Neural cell (in vitro differentiated cells): ENCODE measurements at regions not wholly inside any gene's neighbourhood (a gene's known extent, or its start where the extent isn't known, plus 50 kb on each side); places are given as distances from the start of the nearest gene placed in this dataset.

Experiments used
- H2AFZ ChIP-seq: fragments of 200-600, 300-800 bp; sonication (generic), shearing (Covaris generic); 2 replicates; pipeline ENCODE4 v1.6.0; 2014; ENCODE audit warnings: low read depth, mild to moderate bottlenecking, antibody characterized with exemption, low read length, moderate library complexity
- H3F3A ChIP-seq: fragments of 200-600 bp; shearing (Covaris generic); 2 replicates; pipeline ENCODE4 v1.6.1; 2016; ENCODE audit warnings: mild to moderate bottlenecking, moderate library complexity, mixed read lengths, antibody characterized with exemption, low read length; ENCODE audit not compliant: insufficient read depth, poor library complexity, severe bottlenecking
- H3K27ac ChIP-seq: fragments of 200-600, 300-800 bp; sonication (generic), shearing (Covaris generic); 2 replicates; pipeline ENCODE4 v1.5.1; 2014; ENCODE audit warnings: mild to moderate bottlenecking, low read length, moderate library complexity
- H3K27me3 ChIP-seq: fragments of 300-800, 200-600 bp; sonication (generic), shearing (Covaris generic); 2 replicates; pipeline ENCODE4 v1.6.0; 2014; ENCODE audit warnings: mild to moderate bottlenecking, low read depth, low read length, moderate library complexity; ENCODE audit not compliant: insufficient read depth
- H3K36me3 ChIP-seq: fragments of 300-800, 200-600 bp; sonication (generic), shearing (Covaris generic); 2 replicates; pipeline ENCODE4 v1.5.1; 2014; ENCODE audit warnings: mild to moderate bottlenecking, antibody characterized with exemption, low read length, moderate library complexity; ENCODE audit not compliant: insufficient read depth
- H3K4me2 ChIP-seq: fragments of 300-800, 200-600 bp; sonication (generic), shearing (Covaris generic); 2 replicates; pipeline ENCODE4 v1.6.0; 2014; ENCODE audit warnings: mild to moderate bottlenecking, low read length
- H3K4me3 ChIP-seq: fragments of 300-800, 200-600 bp; sonication (generic), shearing (Covaris generic); 2 replicates; pipeline ENCODE4 v1.5.1; 2014; ENCODE audit warnings: mild to moderate bottlenecking, low read length, moderate library complexity
- H3K79me2 ChIP-seq: fragments of 200-600 bp; shearing (Covaris generic); replicated peaks from 2 replicates; pipeline ENCODE4 v1.6.0; 2014; ENCODE audit warnings: mild to moderate bottlenecking, low read length, moderate library complexity; ENCODE audit not compliant: insufficient read depth
- H3K9ac ChIP-seq: fragments of 300-800, 200-600 bp; sonication (generic), shearing (Covaris generic); 2 replicates; pipeline ENCODE4 v1.6.1; 2016; ENCODE audit warnings: mild to moderate bottlenecking, low read length, mixed read lengths
- H3K9me2 ChIP-seq: fragments of 200-600 bp; shearing (Covaris generic); 2 replicates; pipeline ENCODE4 v1.6.1; 2016; ENCODE audit warnings: mild to moderate bottlenecking, low read length, mixed read lengths; ENCODE audit not compliant: insufficient read depth
- H3K9me3 ChIP-seq: fragments of 200-600, 300-800 bp; sonication (generic), shearing (Covaris generic); 2 replicates; pipeline ENCODE4 v1.6.1; 2016; ENCODE audit warnings: mild to moderate bottlenecking, mixed run types, low read length, moderate library complexity, mixed read lengths
- H4K20me1 ChIP-seq: fragments of 200-600 bp; shearing (Covaris generic); 2 replicates; pipeline ENCODE4 v1.6.1; 2016; ENCODE audit warnings: mild to moderate bottlenecking, mixed run types; ENCODE audit not compliant: insufficient read depth
- CTCF ChIP-seq: fragments of 450-650 bp; IDR thresholded peaks from 2 replicates; pipeline ENCODE4 v1.5.1; 2014; ENCODE audit warnings: antibody characterized with exemption, mild to moderate bottlenecking, moderate library complexity; ENCODE audit not compliant: poor library complexity, severe bottlenecking
- EP300 ChIP-seq: fragments of 450-650 bp; conservative IDR thresholded peaks from 2 replicates; pipeline ENCODE4 v1.6.1; 2014; ENCODE audit warnings: antibody characterized with exemption, mild to moderate bottlenecking, moderate library complexity; ENCODE audit not compliant: poor library complexity, severe bottlenecking
- EZH2 ChIP-seq: fragments of 200-600, 300-800 bp; shearing (Covaris generic), sonication (generic); IDR thresholded peaks from 2 replicates; pipeline ENCODE4 v1.6.1; 2014; ENCODE audit warnings: antibody characterized with exemption, low read length, borderline replicate concordance, mild to moderate bottlenecking; ENCODE audit not compliant: insufficient read depth, poor library complexity, severe bottlenecking
- MXI1 ChIP-seq: fragments of 450-650 bp; conservative IDR thresholded peaks from 2 replicates; pipeline ENCODE4 v1.6.1; 2014; ENCODE audit warnings: antibody characterized with exemption, mild to moderate bottlenecking; ENCODE audit not compliant: poor library complexity, severe bottlenecking
- POLR2AphosphoS5 ChIP-seq: IDR thresholded peaks from 2 replicates; pipeline ENCODE4 v1.6.1; 2012
- RAD21 ChIP-seq: fragments of 450-650 bp; conservative IDR thresholded peaks from 2 replicates; pipeline ENCODE4 v1.6.1; 2014; ENCODE audit warnings: antibody characterized with exemption, mild to moderate bottlenecking, moderate library complexity
- REST ChIP-seq: IDR thresholded peaks from 2 replicates; pipeline ENCODE4 v1.6.1; 2012; ENCODE audit warnings: borderline replicate concordance
- SMC3 ChIP-seq: fragments of 450-650 bp; conservative IDR thresholded peaks from 2 replicates; pipeline ENCODE4 v1.6.1; 2014; ENCODE audit warnings: antibody characterized with exemption, mild to moderate bottlenecking, moderate library complexity; ENCODE audit not compliant: poor library complexity
- TAF1 ChIP-seq: IDR thresholded peaks from 2 replicates; pipeline ENCODE4 v1.6.1; 2012; ENCODE audit warnings: low read depth

DNA sequence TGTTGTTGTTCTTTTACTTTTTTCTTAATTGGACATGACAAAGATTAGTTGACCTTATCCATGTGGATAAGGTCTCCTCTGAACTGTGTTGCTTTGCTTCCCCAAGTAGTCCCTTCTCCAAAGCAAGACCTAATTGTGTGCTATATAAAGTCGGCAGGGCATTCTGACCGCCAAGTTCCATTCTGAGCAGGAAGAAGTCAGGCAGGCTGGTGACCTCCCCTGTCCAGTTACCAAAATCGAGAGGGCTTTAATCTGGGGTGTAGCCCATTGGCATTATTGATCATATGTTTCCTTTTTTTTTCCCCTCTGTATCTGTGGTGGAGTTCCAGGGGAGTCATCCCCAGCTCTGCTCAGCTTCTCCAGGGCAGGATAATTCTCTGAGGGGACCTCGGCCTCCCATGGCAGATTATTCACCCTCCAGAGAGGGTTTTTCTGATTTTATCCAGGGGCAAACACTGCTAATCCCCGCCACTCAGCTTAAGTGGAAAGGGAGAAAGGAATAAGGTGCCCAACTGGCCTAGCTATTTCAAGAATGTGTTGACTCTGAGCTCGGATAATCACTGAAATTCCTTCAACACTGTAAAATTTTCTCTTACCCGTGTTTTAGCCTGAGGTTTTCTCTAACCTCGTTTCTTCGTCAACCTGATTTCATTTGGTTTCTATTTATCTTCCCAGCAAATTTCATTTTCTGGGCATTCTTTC lies 71.8 kb upstream of the L3MBTL3 start:
- Histone ChIP-seq H3K9me3 (no peaks in the 10 kb centered on the region), H3K4me3 (no peak overlapping the region), H3K36me3 (no peaks in the 10 kb centered on the region), H4K20me1 (no peaks in the 10 kb centered on the region), H3K27ac (no peak overlapping the region), H3F3A (no peaks in the 10 kb centered on the region), H3K27me3 (no peaks in the 10 kb centered on the region), H3K9me2 (no peaks in the 10 kb centered on the region), H3K4me2 (no peak overlapping the region), H3K9ac (no peak overlapping the region), H2AFZ (no peak overlapping the region), H3K79me2 (no peaks in the 10 kb centered on the region)
- TF ChIP-seq MXI1 = no peak
- no peak for TF ChIP-seq RAD21
- no peak for TF ChIP-seq TAF1

GRCh38 chr6:129943637-129944271 lies 74.6 kb upstream of the L3MBTL3 start:
- Histone ChIP-seq H3K4me3 (no peak overlapping the region), H3K79me2 (no peaks in the 10 kb centered on the region), H3K9ac (no peak overlapping the region), H3K27me3 (no peaks in the 10 kb centered on the region), H3K9me3 (no peaks in the 10 kb centered on the region), H2AFZ (no peak overlapping the region), H3F3A (no peaks in the 10 kb centered on the region), H3K4me2 (no peak overlapping the region), H4K20me1 (no peaks in the 10 kb centered on the region), H3K36me3 (no peaks in the 10 kb centered on the region), H3K9me2 (no peaks in the 10 kb centered on the region), H3K27ac (no peak overlapping the region)
- no peak for TF ChIP-seq TAF1
- TF ChIP-seq POLR2AphosphoS5 = no peak

DNA sequence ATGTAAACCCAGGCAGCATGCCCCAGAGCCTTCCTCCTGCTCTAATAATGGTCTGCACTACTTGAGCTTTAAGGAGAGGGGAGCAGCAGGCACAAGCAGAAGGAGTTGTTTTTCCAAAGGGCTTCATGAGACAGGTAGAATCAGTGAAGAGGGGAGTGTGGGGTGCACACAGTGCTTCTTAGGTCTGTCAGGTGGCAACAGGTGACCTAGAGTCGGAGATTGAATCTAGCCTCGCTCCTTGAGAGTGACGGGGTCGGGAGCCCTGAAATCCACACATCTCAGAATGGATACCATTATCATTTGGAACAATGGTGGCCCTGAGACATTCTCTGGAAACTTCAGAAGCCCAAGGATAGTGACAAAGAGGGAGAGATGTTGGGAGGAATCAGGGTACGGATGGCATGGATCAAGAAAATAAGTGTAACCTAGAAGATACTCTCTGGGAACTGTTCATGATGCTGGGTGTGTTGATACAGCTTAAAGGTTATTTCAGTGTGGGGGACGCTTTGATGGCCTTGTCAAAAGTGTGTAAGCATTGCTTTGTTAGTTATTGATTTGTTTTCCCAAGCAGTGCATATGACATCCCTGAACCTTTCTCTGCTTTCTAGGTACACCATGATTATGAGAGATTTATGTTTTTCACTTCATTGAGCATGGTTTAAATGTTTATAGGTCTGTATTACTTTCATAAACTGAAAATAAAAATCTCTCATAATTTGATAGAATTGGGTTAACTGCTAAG lies 77.8 kb upstream of the L3MBTL3 start:
- TF ChIP-seq REST (no peak), EZH2 (no peak), CTCF (no peak), MXI1 (no peak), POLR2AphosphoS5 (no peak), RAD21 (no peak), SMC3 (no peak), TAF1 (no peak), EP300 (no peak)
- Histone ChIP-seq H3K36me3 (no peaks in the 10 kb centered on the region), H3F3A (no peaks in the 10 kb centered on the region)

More for the DNA sequence above, 77.8 kb upstream of the L3MBTL3 start:
- H3K79me2 ChIP-seq = no peaks in the 10 kb centered on the region
- no peaks in the 10 kb centered on the region for H4K20me1 ChIP-seq
- H3K4me3 ChIP-seq = no peak overlapping the region
- no peaks in the 10 kb centered on the region for H3K27me3 ChIP-seq
- H2AFZ ChIP-seq = no peak overlapping the region
- H3K9me3 ChIP-seq = no peaks in the 10 kb centered on the region
- no peaks in the 10 kb centered on the region for H3K9me2 ChIP-seq
- no peak overlapping the region for H3K9ac ChIP-seq
- no peak overlapping the region for H3K4me2 ChIP-seq
- no peak overlapping the region for H3K27ac ChIP-seq
